NCI-H524 (cell line): ENCODE measurements at regions not wholly inside any gene's neighbourhood (a gene's known extent, or its start where the extent isn't known, plus 50 kb on each side); places are given as distances from the start of the nearest gene placed in this dataset.
"Not testable (repeated sequence)": the region's sequence is repeated elsewhere in the genome, so short reads cannot be mapped to it uniquely, and the experiment has no call there.

Experiments
- DNase-seq, 2 experiments: peaks; one replicate each; lab custom pipeline; 2025; lab: John Stamatoyannopoulos, UW

- DNase-seq, result no peak
These were observed 121.4 kb upstream of the NAA20 start for GRCh38 chr20:19895761-19896160.

- no peak for DNase-seq
These were observed 119.3 kb upstream of the NAA20 start for GRCh38 chr20:19897891-19898290.

GRCh38 chr20:19901226-19901625 lies 115.9 kb upstream of the NAA20 start:
- no peak for DNase-seq

- DNase-seq, result no peak
These were observed 113.9 kb upstream of the NAA20 start for GRCh38 chr20:19903168-19903811.

GRCh38 chr20:19907326-19908056 lies 109.7 kb upstream of the NAA20 start:
- no peak for DNase-seq

GRCh38 chr20:19908576-19908975 lies 108.6 kb upstream of the NAA20 start:
- DNase-seq, result no peak

GRCh38 chr20:19909725-19910124 lies 107.4 kb upstream of the NAA20 start:
- no peak for DNase-seq

GRCh38 chr20:19911810-19912382 lies 105.3 kb upstream of the NAA20 start:
- DNase-seq, result no peak

- no peak for DNase-seq
These were observed 103.8 kb upstream of the NAA20 start for GRCh38 chr20:19913349-19913748.

- DNase-seq, result peak in 1 of 2 experiments; percentile 22
These were observed 103.1 kb upstream of the NAA20 start for GRCh38 chr20:19913927-19914614.

- peak; percentile 57 to 85 for DNase-seq
These were observed 101.9 kb upstream of the NAA20 start for GRCh38 chr20:19915111-19915798.

GRCh38 chr20:19916531-19917485 lies 100.4 kb upstream of the NAA20 start:
- peak; percentile 76 to 88 for DNase-seq

GRCh38 chr20:19918965-19919329 lies 98.2 kb upstream of the NAA20 start:
- DNase-seq, result peak; percentile 96 to 97

GRCh38 chr20:19920381-19921138 lies 96.6 kb upstream of the NAA20 start:
- peak in 1 of 2 experiments; percentile 22 for DNase-seq

GRCh38 chr20:19921284-19921793 lies 95.8 kb upstream of the NAA20 start:
- no peak for DNase-seq

GRCh38 chr20:19921829-19922228 lies 95.3 kb upstream of the NAA20 start:
- DNase-seq, result not testable (repeated sequence)

- DNase-seq, result no peak
These were observed 94.4 kb upstream of the NAA20 start for GRCh38 chr20:19922716-19923115.

- no peak for DNase-seq
These were observed 93.4 kb upstream of the NAA20 start for GRCh38 chr20:19923762-19924161.

- no peak for DNase-seq
These were observed 92.9 kb upstream of the NAA20 start for GRCh38 chr20:19924255-19924654.

GRCh38 chr20:19926591-19926990 lies 90.6 kb upstream of the NAA20 start:
- DNase-seq, result no peak
